IPS DF 6.9 (cell line): ENCODE measurements at regions not wholly inside any gene's neighbourhood (a gene's known extent, or its start where the extent isn't known, plus 50 kb on each side); places are given as distances from the start of the nearest gene placed in this dataset.

Source experiments
- DNase-seq: peaks from one replicate; pipeline ENCODE4 v3.0.0-alpha.2; 2013; ENCODE audit warnings: low read depth, low spot score
- H3K27ac ChIP-seq: one replicate; pipeline ENCODE4 v1.5.1; 2013; ENCODE audit warnings: low read length, control low read depth
- H3K27me3 ChIP-seq: 2 replicates; pipeline ENCODE4 v1.6.1; 2013; ENCODE audit warnings: mild to moderate bottlenecking, low read length; ENCODE audit not compliant: control insufficient read depth, insufficient read depth
- H3K36me3 ChIP-seq: 2 replicates; pipeline ENCODE4 v1.6.1; 2013; ENCODE audit warnings: low read length; ENCODE audit not compliant: control insufficient read depth, insufficient read depth
- H3K4me1 ChIP-seq: 2 replicates; pipeline ENCODE4 v1.6.1; 2013; ENCODE audit warnings: low read length; ENCODE audit not compliant: control insufficient read depth, insufficient read depth
- H3K4me3 ChIP-seq: 2 replicates; pipeline ENCODE4 v1.5.1; 2013; ENCODE audit warnings: mild to moderate bottlenecking, low read length
- H3K9me3 ChIP-seq: 2 replicates; pipeline ENCODE4 v1.6.1; 2013; ENCODE audit warnings: low read length, inconsistent platforms; ENCODE audit not compliant: control insufficient read depth, insufficient read depth
- WGBS: extraction: QIAGEN DNeasy Blood & Tissue Kit; methylation state at CpG from one replicate; pipeline ENCODE4 v1.1.7; 2013; ENCODE audit warnings: mixed read lengths, missing lambda C conversion rate; ENCODE audit not compliant: insufficient read length, insufficient coverage; 5-methylcytosine and 5-hydroxymethylcytosine counted together

GRCh38 chr9:16271967-16272366 lies 598.5 kb downstream of the BNC2 start:
- WGBS, result no CpG with 5 or more reads among the region's 9 CpGs
- Histone ChIP-seq H3K4me3 (no peak overlapping the region), H3K27me3 (no peaks in the 10 kb centered on the region), H3K27ac (no peak overlapping the region), H3K36me3 (no peaks in the 10 kb centered on the region), H3K9me3 (no peaks in the 10 kb centered on the region), H3K4me1 (no peaks in the 10 kb centered on the region)
- DNase-seq, result no peak

- no peak overlapping the region for H3K4me3 ChIP-seq
- no CpG with 5 or more reads among the region's 8 CpGs for WGBS
- no peaks in the 10 kb centered on the region for H3K9me3 ChIP-seq
- DNase-seq, result no peak
- H3K27me3 ChIP-seq, result no peaks in the 10 kb centered on the region
- H3K27ac ChIP-seq, result no peak overlapping the region
- no peaks in the 10 kb centered on the region for H3K4me1 ChIP-seq
- H3K36me3 ChIP-seq, result no peaks in the 10 kb centered on the region
These were observed 597.7 kb downstream of the BNC2 start for GRCh38 chr9:16272776-16273175.

GRCh38 chr9:16275795-16276624 lies 594.5 kb downstream of the BNC2 start:
- no peaks in the 10 kb centered on the region for H3K4me1 ChIP-seq
- WGBS, result no CpG with 5 or more reads among the region's 15 CpGs
- no peak overlapping the region for H3K4me3 ChIP-seq
- DNase-seq, result no peak
- no peaks in the 10 kb centered on the region for H3K9me3 ChIP-seq
- no peak overlapping the region for H3K27ac ChIP-seq
- no peaks in the 10 kb centered on the region for H3K36me3 ChIP-seq
- no peaks in the 10 kb centered on the region for H3K27me3 ChIP-seq

GRCh38 chr9:16276866-16277265 lies 593.6 kb downstream of the BNC2 start:
- Histone ChIP-seq H3K36me3 (no peaks in the 10 kb centered on the region), H3K9me3 (no peaks in the 10 kb centered on the region), H3K4me3 (no peak overlapping the region), H3K27me3 (no peaks in the 10 kb centered on the region), H3K4me1 (no peaks in the 10 kb centered on the region), H3K27ac (no peak overlapping the region)
- WGBS, result no CpG with 5 or more reads among the region's 8 CpGs
- DNase-seq, result no peak

- no peaks in the 10 kb centered on the region for H3K36me3 ChIP-seq
- no peaks in the 10 kb centered on the region for H3K27me3 ChIP-seq
- H3K4me1 ChIP-seq, result no peaks in the 10 kb centered on the region
- no peaks in the 10 kb centered on the region for H3K9me3 ChIP-seq
- H3K4me3 ChIP-seq, result no peak overlapping the region
- DNase-seq, result no peak
- H3K27ac ChIP-seq, result no peak overlapping the region
- no CpG with 5 or more reads among the region's 8 CpGs for WGBS
These were observed 593.0 kb downstream of the BNC2 start for GRCh38 chr9:16277471-16277960.

GRCh38 chr9:16278326-16278999 lies 592.0 kb downstream of the BNC2 start:
- Histone ChIP-seq H3K27me3 (no peaks in the 10 kb centered on the region), H3K4me3 (no peak overlapping the region), H3K9me3 (no peaks in the 10 kb centered on the region), H3K36me3 (no peaks in the 10 kb centered on the region), H3K4me1 (no peaks in the 10 kb centered on the region), H3K27ac (no peak overlapping the region)
- no peak for DNase-seq
- WGBS, result no CpG with 5 or more reads among the region's 13 CpGs

GRCh38 chr9:16281707-16282106 lies 588.8 kb downstream of the BNC2 start:
- Histone ChIP-seq H3K27ac (no peak overlapping the region), H3K27me3 (no peaks in the 10 kb centered on the region; the same call in 1 of the 2 replicates), H3K36me3 (no peaks in the 10 kb centered on the region), H3K9me3 (no peaks in the 10 kb centered on the region), H3K4me3 (no peak overlapping the region), H3K4me1 (no peaks in the 10 kb centered on the region)
- DNase-seq, result no peak
- WGBS, result no CpG with 5 or more reads among the region's 5 CpGs

GRCh38 chr9:16282216-16282615 lies 588.3 kb downstream of the BNC2 start:
- Histone ChIP-seq H3K27ac (no peak overlapping the region), H3K4me3 (no peak overlapping the region), H3K4me1 (no peaks in the 10 kb centered on the region), H3K9me3 (no peaks in the 10 kb centered on the region), H3K27me3 (no peaks in the 10 kb centered on the region; the same call in 1 of the 2 replicates), H3K36me3 (no peaks in the 10 kb centered on the region)
- DNase-seq, result no peak
- WGBS, result no CpG with 5 or more reads among the region's 2 CpGs

- no peak for DNase-seq
- no peaks in the 10 kb centered on the region for H3K4me1 ChIP-seq
- no CpG with 5 or more reads among the region's 9 CpGs for WGBS
- no peak overlapping the region for H3K4me3 ChIP-seq
- no peaks in the 10 kb centered on the region; the same call in 1 of the 2 replicates for H3K27me3 ChIP-seq
- no peaks in the 10 kb centered on the region for H3K36me3 ChIP-seq
- H3K9me3 ChIP-seq, result no peaks in the 10 kb centered on the region
- no peak overlapping the region for H3K27ac ChIP-seq
These were observed 587.8 kb downstream of the BNC2 start for GRCh38 chr9:16282718-16283117.

- H3K36me3 ChIP-seq, result no peaks in the 10 kb centered on the region
- H3K9me3 ChIP-seq, result no peaks in the 10 kb centered on the region
- 0 out of 2 replicates have a peak, but pooled peaks cover 1% of the 10 kb centered on the region for H3K4me1 ChIP-seq
- H3K4me3 ChIP-seq, result no peak overlapping the region
- no CpG with 5 or more reads among the region's 7 CpGs for WGBS
- H3K27ac ChIP-seq, result no peak overlapping the region
- no peak for DNase-seq
- H3K27me3 ChIP-seq, result no peaks in the 10 kb centered on the region; the same call in 1 of the 2 replicates
These were observed 584.3 kb downstream of the BNC2 start for GRCh38 chr9:16286160-16286559.
